SK-N-MC (cell line): ENCODE measurements at regions not wholly inside any gene's neighbourhood (a gene's known extent, or its start where the extent isn't known, plus 50 kb on each side); places are given as distances from the start of the nearest gene placed in this dataset.

Experiments
- EZH2 ChIP-seq: fragments of 200-600 bp; sonication (generic); IDR thresholded peaks from one replicate; pipeline ENCODE4 v1.6.1; 2017; ENCODE audit warnings: antibody characterized with exemption
- FOXP2 ChIP-seq: optimal IDR thresholded peaks from 2 replicates; pipeline ENCODE3; 2011; ENCODE audit warnings: mild to moderate bottlenecking, moderate library complexity; ENCODE audit not compliant: insufficient read depth; ENCODE audit errors: extremely low read length, control extremely low read depth
- POLR2AphosphoS5 ChIP-seq: IDR thresholded peaks from 2 replicates; pipeline ENCODE4 v1.6.1; 2012; ENCODE audit warnings: mild to moderate bottlenecking, low read depth, low read length, borderline replicate concordance

GRCh38 chr4:30860978-30861377, 140.8 kb downstream of the PCDH7 start:
- no peak for TF ChIP-seq EZH2
- no peak for TF ChIP-seq POLR2AphosphoS5
- no peak for TF ChIP-seq FOXP2
